ENCODE measurements at regions not wholly inside any gene's neighbourhood (a gene's known extent, or its start where the extent isn't known, plus 50 kb on each side); places are given as distances from the start of the nearest gene placed in this dataset.

DNA sequence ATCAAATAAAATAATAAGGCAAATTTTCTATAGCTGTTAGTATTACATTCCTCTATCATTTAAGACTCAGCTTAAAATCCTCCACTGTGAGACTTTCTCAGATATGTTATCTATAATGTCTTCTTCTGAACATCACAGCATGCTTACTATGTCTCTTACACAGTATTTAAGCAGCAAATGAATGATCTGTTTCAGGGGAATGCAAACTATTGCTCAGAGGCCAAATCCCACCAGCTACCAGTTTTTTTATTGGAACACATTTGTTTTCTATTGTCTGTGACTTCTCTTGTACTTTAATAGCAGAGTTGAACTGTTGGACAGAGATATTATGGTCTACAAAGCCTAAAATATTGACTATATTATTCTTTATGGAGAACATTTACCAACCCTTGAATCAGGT is 59.6 kb downstream of the C3orf38 start:
- DNase-seq (ENCODE audit: low spot score), result no peak

- no peak for DNase-seq (ENCODE audit: low spot score)
Measured at GRCh38 chr3:88211096-88211890, 61.5 kb downstream of the C3orf38 start.

GRCh38 chr3:88219138-88219792 is 69.5 kb downstream of the C3orf38 start:
- peak; percentile 34 for DNase-seq (ENCODE audit: low spot score)

GRCh38 chr3:88220126-88220525 is 70.4 kb downstream of the C3orf38 start:
- no peak for DNase-seq (ENCODE audit: low spot score)

DNA sequence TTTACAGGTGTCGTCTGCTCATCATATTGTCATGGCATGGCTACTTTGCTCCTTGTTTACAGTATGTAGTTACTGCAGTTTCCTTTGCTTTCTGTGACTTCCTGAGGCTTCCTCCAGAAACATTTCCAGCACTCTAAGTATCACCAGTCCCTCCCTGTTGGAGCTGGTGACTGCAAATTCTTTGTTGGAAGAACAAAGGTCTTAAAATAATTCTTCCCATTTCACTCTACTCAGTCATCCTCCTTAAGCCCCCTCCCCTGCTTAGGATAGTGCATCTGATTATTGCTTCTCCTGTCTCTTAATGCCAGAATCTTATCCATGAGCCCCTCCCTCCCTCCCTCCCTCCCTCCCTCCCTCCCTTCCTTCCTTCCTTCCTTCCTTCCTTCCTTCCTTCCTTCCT is 72.0 kb downstream of the C3orf38 start:
- no peak for DNase-seq (ENCODE audit: low spot score)

DNA sequence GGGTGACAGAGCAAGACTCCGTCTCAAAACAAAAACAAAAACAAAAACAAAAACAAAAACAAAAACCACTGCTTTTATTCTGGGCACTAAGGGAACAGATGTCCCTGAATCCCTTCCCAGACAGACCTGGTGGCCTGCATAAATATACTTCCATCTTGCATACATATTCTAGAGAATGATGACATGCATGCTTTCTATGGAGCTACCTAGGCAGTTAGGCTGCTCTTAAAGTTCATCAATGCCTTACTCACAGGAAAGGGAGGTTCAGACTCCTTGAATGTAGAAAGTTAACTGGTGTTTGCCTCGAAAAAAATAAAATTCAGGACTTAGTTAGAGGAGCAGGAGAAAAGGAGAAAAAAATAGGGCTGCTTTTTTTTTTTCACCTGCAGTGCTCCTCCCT is 72.6 kb downstream of the C3orf38 start:
- no peak for DNase-seq (ENCODE audit: low spot score)

GRCh38 chr3:88225326-88226008 is 75.7 kb downstream of the C3orf38 start:
- DNase-seq (ENCODE audit: low spot score), result no peak

DNA sequence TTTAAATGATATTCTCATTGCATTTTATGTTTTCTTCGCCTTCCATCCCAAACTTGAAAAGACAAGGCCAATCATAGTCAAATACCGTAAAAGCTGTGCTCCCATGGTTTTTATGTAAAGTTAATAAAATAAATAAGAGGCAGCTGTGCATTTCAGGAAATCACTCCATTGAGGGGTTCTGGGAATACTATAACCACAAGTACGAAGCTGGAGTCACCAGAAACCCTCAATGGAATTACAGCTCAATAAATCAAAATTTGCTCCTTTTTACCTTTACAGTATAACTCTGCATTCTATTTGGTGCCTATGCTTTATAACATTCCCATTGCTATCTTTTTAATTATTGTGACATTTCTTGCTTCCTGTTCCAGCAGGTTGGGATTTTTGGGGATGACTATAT is 77.2 kb downstream of the C3orf38 start:
- DNase-seq (ENCODE audit: low spot score), result no peak

DNA sequence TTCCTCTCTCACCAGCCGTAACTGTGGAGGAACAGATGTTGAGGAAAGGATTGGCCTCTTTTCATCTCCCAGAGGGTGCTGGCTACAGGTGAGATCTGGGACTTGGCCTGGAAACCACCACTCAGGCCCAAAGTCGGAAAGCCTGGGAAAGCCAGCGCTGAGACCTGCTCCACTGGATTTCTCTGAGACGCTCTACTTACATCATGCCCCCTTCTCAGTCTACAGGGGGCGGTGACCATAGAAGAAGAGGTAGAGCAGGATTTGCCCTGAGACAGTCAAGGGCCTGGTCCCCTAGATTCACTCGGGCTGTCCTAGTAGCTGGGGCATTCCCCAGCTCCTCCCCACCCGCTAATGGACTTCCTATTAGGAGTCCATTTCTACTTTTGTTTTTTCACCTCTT is 80.9 kb downstream of the C3orf38 start:
- no peak for DNase-seq (ENCODE audit: low spot score)

DNA sequence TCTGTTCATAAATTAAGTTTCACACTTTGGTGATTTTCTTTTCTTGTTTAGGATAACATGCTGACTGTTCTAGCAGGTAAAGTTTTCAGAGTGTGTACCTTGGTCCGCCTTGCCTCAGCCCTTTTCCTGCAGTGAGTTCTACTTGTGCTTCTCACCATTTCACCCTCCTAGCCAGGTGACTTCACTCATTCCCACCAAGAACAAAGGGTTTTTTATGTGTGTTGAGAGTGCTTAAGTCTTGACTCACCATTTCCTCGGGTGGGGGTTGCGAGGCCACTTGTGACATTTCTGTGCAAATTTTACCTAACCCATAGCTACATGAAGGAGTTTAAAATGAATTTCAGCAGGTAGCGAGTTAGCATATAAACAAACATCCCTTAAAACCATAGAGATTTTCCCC is 81.4 kb downstream of the C3orf38 start:
- DNase-seq (ENCODE audit: low spot score), result no peak

DNA sequence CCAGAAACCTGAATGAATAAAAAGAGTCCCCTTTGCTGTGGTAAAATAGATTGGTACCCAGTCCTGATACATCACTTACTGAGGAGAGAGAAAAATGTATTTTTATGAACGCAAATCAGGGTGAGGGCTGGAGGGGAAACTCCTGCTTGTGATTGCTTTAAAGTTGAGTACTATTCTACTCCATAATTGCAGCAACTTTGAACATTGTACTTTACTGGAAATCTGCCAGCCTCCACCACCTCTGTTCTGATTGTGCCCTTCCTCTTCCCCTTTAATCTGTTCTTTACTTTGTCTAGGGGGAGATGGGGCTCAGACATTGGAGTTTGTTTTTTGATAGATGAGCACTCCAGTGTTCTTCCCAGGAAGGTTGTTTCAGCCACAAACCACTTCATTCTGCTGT is 81.9 kb downstream of the C3orf38 start:
- no peak for DNase-seq (ENCODE audit: low spot score)

- no peak for DNase-seq (ENCODE audit: low spot score)
Measured at GRCh38 chr3:88235102-88235501, 85.3 kb downstream of the C3orf38 start.

DNA sequence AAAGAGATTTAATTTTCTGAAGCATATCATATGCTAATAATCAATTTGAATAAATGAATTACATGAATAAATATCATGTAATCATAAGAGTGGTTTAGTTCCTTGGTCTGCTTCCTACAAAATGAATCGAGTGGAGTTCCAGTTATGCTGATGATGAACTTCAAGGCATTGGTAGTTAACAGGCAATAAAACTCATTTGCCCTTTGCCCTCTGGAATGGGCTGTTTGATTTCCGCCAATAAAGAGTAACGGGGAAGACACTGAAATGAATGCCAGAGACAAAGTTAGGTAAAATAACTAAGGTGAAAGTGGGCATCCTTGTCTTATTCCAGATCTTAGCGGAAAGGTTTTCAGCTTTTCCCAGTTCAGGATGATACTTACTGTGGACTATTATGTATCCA is 90.1 kb downstream of the C3orf38 start:
- no peak for DNase-seq (ENCODE audit: low spot score)

GRCh38 chr3:88248658-88249057 is 98.9 kb downstream of the C3orf38 start:
- DNase-seq (ENCODE audit: low spot score), result no peak

DNA sequence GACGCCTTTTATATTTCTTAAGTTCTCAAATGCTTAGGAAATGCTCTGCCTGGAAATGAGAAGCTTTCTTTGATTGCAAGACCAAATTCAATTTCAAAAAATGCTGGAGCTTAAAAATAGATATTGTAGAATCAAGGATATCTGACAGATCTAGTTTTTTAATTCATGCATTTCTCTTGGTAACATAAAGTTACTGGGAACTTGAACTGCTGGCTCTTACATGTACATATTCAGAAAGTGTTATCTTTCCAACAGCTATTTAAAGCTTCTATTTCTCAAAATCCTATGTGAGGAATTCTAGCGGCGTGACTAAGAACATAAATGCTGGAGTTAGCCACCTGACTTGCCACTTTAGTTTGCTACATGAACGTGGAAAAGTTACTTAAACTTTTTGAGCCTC is 109.3 kb downstream of the C3orf38 start:
- no peak for DNase-seq (ENCODE audit: low spot score)

- no peak for DNase-seq (ENCODE audit: low spot score)
Measured at GRCh38 chr3:88262527-88262926, 112.8 kb downstream of the C3orf38 start.

- DNase-seq (ENCODE audit: low spot score), result no peak
Measured at GRCh38 chr3:88263417-88264100, 113.8 kb downstream of the C3orf38 start.

GRCh38 chr3:88267441-88267840 is 117.7 kb downstream of the C3orf38 start:
- DNase-seq (ENCODE audit: low spot score), result no peak

GRCh38 chr3:88267847-88268246 is 118.1 kb downstream of the C3orf38 start:
- no peak for DNase-seq (ENCODE audit: low spot score)

- DNase-seq (ENCODE audit: low spot score), result no peak
Measured at GRCh38 chr3:88280326-88280725, 130.6 kb downstream of the C3orf38 start.

DNA sequence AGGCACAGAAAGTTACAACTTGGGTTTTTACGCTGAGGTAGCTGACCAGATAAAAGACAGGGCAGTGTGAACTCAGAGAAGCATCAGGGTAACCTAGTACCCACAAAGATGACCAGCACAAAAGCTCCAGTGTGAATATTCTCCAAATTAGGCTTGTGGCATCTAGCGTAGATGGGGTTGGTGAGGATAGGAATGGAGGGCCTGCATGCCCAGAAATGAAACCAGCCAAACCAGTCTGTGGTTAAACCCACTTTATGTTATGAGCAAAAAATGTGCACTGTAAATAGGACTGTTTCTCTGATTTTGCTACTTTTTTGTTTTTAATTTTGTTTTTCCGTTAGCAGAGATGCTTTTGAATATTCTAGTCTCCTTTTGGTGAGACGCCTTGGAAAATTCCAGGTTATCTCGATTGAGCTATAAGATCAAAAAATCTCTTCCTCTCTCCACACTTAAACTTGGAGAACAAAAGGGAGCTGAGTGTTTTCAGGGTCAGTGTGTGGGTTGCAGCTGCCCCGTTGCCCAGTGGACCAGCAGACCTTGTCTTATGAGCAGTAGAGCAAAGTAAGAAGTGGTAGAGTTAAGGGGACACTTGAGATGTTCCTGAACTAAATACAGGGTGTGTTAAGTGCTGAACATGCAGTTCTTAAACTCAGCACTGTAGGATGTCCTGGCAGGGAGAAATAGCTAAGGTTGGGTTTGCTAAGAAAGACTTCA is 132.9 kb downstream of the C3orf38 start:
- no peak for DNase-seq (ENCODE audit: low spot score)

DNA sequence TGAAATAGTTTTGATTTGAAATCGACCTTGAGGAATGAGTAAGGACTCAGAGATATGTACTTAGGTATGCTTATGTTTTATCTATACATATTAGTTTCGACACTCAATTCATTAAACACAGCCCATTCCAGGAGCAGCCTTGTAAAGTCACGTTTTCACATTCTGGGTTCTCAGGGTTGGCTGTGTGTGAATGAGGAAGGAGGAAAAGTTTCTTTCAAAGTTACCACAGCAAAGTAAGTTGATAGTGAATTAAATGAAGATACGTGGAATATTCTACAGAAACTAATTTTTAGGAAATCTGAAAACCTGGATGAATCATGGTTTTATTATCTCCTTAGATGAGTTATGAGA is 133.5 kb downstream of the C3orf38 start:
- no peak for DNase-seq (ENCODE audit: low spot score)

Measured in activated CD4-positive, alpha-beta T cell treated with anti-CD3 and anti-CD28 coated beads, Interleukin-2, Interleukin-4, amounts not matched to agents 100 ng/mL and 50 ng/mL, durations not matched to agents 16 hours and 8 hours (primary cell).